HFF-Myc (cell line): ENCODE measurements at regions not wholly inside any gene's neighbourhood (a gene's known extent, or its start where the extent isn't known, plus 50 kb on each side); places are given as distances from the start of the nearest gene placed in this dataset.
"Not testable (repeated sequence)": the region's sequence is repeated elsewhere in the genome, so short reads cannot be mapped to it uniquely, and the experiment has no call there.

Source experiments
- DNase-seq: peaks from one replicate; pipeline ENCODE4 v3.0.0-alpha.2; 2011; ENCODE audit warnings: low read depth; ENCODE audit errors: extremely low read depth
- H3K4me3 ChIP-seq: replicated peaks from 2 replicates; pipeline ENCODE4 v1.5.1; 2011; ENCODE audit warnings: low read depth, mild to moderate bottlenecking, control low read depth, low read length
- CTCF ChIP-seq: IDR thresholded peaks from 2 replicates; pipeline ENCODE4 v1.5.1; 2012; ENCODE audit warnings: mild to moderate bottlenecking, low read depth, low read length, control low read depth; ENCODE audit errors: missing control alignments

- H3K4me3 ChIP-seq = no peak overlapping the region
- TF ChIP-seq CTCF = no peak
- DNase-seq = no peak
Observed at GRCh38 chr5:8553364-8553763, 684.4 kb downstream of the MTRR start.

- H3K4me3 ChIP-seq = no peak overlapping the region
- DNase-seq = no peak
- TF ChIP-seq CTCF = no peak
Observed at GRCh38 chr5:8557728-8558127, 688.8 kb downstream of the MTRR start.

DNA sequence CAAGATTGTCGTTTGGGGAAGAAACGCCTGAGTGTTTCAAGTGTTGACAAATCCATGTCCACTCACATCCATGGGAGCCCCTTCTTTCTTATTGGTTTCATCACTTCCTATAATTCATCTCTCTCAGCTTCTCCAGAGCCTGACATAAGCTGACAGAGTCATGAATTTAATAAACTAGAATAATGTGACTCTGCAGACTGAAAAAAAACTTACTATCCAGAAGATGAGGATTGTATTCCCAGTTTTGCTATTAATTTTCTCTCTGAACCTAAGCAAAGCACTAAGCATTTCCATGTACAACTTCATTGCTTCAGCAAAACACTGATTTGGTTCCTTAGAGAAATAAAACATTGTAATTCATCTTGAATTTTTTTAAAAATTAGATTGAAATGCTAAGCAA, 691.8 kb downstream of the MTRR start:
- no peak for DNase-seq
- H3K4me3 ChIP-seq = no peak overlapping the region
- no peak for TF ChIP-seq CTCF

- DNase-seq = no peak
- no peak for TF ChIP-seq CTCF
- no peak overlapping the region for H3K4me3 ChIP-seq
Observed at GRCh38 chr5:8561224-8561840, 692.4 kb downstream of the MTRR start.

DNA sequence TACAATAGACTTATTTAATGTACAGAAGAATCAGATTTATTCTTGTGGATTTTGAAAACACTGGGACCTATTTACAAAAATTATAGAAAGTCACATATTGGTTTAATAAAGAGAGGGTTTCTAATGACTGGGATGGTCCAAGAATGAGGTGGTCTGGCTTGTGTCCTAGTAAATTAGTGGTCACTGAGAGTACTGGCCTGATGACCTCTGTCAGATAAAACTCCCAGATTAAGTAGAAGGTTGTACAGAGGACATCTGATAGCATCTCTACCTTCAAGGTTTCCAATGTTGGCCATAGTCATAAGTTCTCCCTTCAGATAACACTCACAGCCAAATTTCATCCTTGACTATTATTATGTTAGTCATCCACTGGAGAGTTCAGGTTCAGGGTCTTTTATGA, 692.9 kb downstream of the MTRR start:
- DNase-seq = no peak
- H3K4me3 ChIP-seq = no peak overlapping the region
- TF ChIP-seq CTCF = no peak

GRCh38 chr5:8563540-8563939, 694.6 kb downstream of the MTRR start:
- DNase-seq, H3K4me3 ChIP-seq: not testable (repeated sequence)

- no peak for TF ChIP-seq CTCF
- DNase-seq = no peak
- no peak overlapping the region for H3K4me3 ChIP-seq
Observed at GRCh38 chr5:8568858-8569257, 699.9 kb downstream of the MTRR start.
